HUES48 (cell line): ENCODE measurements at regions not wholly inside any gene's neighbourhood (a gene's known extent, or its start where the extent isn't known, plus 50 kb on each side); places are given as distances from the start of the nearest gene placed in this dataset.

Experiments
- H3K27ac ChIP-seq: one replicate; pipeline ENCODE4 v1.7.0; 2013; ENCODE audit warnings: low read depth, low read length, inconsistent platforms
- H3K27me3 ChIP-seq: 2 replicates; pipeline ENCODE4 v1.6.1; 2013; ENCODE audit warnings: mild to moderate bottlenecking, low read length; ENCODE audit not compliant: control insufficient read depth, insufficient read depth
- H3K36me3 ChIP-seq: 2 replicates; pipeline ENCODE4 v1.6.1; 2013; ENCODE audit warnings: low read length; ENCODE audit not compliant: control insufficient read depth, insufficient read depth
- H3K4me1 ChIP-seq: 2 replicates; pipeline ENCODE4 v1.6.1; 2013; ENCODE audit warnings: mild to moderate bottlenecking, low read length; ENCODE audit not compliant: control insufficient read depth, insufficient read depth
- H3K4me3 ChIP-seq: 2 replicates; pipeline ENCODE4 v1.5.1; 2013; ENCODE audit warnings: mild to moderate bottlenecking, low read depth, low read length
- H3K9ac ChIP-seq: 2 replicates; pipeline ENCODE4 v1.6.1; 2013; ENCODE audit warnings: mild to moderate bottlenecking, low read depth, low read length, moderate library complexity
- H3K9me3 ChIP-seq: 2 replicates; pipeline ENCODE4 v1.6.1; 2013; ENCODE audit warnings: low read length; ENCODE audit not compliant: control insufficient read depth, insufficient read depth

DNA sequence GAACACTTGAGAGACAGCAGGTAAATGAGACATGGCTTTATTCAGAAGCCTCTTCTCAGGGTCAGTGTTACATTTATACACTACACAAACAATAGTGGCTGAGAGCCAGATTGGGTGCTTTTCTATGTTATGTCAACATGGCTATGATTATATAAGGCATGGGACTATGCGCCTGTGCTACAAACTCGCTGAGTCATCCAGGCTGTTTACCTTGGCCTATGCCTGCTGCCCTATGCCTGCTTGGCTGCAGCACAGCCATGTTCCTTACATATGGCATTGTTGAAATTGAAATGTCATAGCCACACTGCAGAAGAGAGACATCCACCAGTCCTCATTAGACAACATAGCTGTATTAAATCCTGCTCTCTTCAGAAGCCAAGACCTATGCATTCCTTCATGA is 236.3 kb upstream of the NWD2 start:
- H3K9me3 ChIP-seq = peaks cover 5% of the 10 kb centered on the region; the same call in 1 of the 2 replicates
- no peak overlapping the region for H3K9ac ChIP-seq
- H3K4me1 ChIP-seq = no peaks in the 10 kb centered on the region
- H3K27me3 ChIP-seq = no peaks in the 10 kb centered on the region
- H3K36me3 ChIP-seq = no peaks in the 10 kb centered on the region
- H3K27ac ChIP-seq = no peak overlapping the region
- H3K4me3 ChIP-seq = no peak overlapping the region

DNA sequence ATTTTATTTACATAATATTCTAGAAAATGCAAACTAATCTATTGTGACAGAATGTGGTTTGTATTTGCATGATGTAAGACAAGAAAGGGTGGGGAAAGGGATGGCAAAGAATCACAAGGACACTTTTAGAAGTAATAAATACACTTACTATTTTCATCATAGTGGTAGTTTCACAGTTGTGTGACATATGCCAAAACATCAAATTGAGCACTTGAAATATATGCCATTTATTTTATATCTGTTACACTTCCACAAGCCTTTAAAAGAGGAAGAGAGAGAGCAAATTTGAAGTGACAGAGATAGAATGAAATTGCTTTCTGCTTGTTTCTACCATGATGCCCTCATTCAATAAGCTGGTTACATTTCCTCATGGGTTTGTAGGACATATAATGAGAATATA is 230.0 kb upstream of the NWD2 start:
- H3K4me1 ChIP-seq = no peaks in the 10 kb centered on the region
- H3K27me3 ChIP-seq = no peaks in the 10 kb centered on the region
- H3K27ac ChIP-seq = no peak overlapping the region

DNA sequence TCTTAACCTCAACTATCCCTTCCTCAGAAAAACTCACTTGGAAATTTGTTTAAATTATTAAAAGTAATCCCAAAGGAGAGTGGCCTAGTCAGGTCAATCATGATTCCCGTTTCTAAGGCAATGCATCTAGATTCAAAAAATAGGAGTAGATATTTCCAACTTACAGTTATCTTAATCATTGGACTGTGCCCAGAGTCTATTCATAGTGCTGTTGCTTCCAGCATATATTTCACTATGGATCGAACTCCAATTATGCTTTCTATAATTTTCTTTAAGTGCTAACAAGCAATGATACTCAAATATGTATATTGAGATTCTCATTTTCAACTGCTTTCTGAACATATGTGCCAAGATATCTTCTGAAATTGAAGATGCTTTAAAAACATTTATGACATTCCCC is 229.2 kb upstream of the NWD2 start:
- H3K4me3 ChIP-seq = no peak overlapping the region
- H3K4me1 ChIP-seq = no peaks in the 10 kb centered on the region
- no peaks in the 10 kb centered on the region for H3K36me3 ChIP-seq
- H3K9me3 ChIP-seq = no peaks in the 10 kb centered on the region
- H3K27me3 ChIP-seq = no peaks in the 10 kb centered on the region
- H3K9ac ChIP-seq = no peak overlapping the region
- H3K27ac ChIP-seq = no peak overlapping the region

More for the DNA sequence above, 230.0 kb upstream of the NWD2 start:
- H3K9ac ChIP-seq = no peak overlapping the region
- H3K4me3 ChIP-seq = no peak overlapping the region
- no peaks in the 10 kb centered on the region for H3K36me3 ChIP-seq
- no peaks in the 10 kb centered on the region for H3K9me3 ChIP-seq

DNA sequence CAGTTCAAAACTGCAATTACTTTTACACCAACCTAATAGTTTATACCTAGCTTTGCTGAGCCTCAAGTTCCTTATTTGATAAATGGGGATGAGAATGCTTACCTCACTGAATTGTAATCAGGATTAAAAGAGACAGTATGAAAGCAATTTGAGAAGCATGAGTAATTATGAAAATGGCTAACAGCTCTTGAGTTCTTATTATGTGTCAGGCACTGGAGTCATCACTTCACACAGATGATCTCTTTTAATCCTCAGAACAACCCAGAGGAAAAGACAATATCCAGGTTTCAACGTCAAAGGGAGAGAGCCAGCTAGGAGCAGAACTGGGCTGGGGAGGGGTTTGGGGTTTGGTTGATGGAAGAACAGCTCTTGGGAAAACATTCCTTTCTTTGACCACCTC is 221.0 kb upstream of the NWD2 start:
- Histone ChIP-seq H3K9ac (no peak overlapping the region), H3K27ac (no peak overlapping the region), H3K27me3 (no peaks in the 10 kb centered on the region), H3K4me1 (no peaks in the 10 kb centered on the region), H3K36me3 (no peaks in the 10 kb centered on the region), H3K9me3 (no peaks in the 10 kb centered on the region), H3K4me3 (no peak overlapping the region)

DNA sequence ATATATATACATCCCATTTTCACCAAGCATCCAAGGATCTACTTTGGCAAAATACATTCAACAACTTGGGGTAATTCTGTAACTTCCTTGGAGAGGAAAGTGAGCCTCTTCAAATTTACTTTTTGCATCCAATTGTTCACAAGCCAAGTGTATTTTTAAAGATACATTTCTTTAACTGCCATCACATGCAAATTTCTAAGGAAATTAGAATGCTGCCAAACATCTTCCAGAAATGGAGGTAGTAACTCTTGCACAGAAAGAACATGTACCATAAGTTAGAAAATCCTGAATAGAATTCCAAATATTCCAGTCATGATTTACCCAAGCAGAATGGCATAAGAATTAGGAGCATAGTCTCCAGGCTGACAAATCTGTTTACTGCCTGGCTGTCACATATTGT is 220.5 kb upstream of the NWD2 start:
- Histone ChIP-seq H3K36me3 (no peaks in the 10 kb centered on the region), H3K9me3 (no peaks in the 10 kb centered on the region), H3K9ac (no peak overlapping the region), H3K4me1 (no peaks in the 10 kb centered on the region), H3K27me3 (no peaks in the 10 kb centered on the region), H3K27ac (no peak overlapping the region), H3K4me3 (no peak overlapping the region)

DNA sequence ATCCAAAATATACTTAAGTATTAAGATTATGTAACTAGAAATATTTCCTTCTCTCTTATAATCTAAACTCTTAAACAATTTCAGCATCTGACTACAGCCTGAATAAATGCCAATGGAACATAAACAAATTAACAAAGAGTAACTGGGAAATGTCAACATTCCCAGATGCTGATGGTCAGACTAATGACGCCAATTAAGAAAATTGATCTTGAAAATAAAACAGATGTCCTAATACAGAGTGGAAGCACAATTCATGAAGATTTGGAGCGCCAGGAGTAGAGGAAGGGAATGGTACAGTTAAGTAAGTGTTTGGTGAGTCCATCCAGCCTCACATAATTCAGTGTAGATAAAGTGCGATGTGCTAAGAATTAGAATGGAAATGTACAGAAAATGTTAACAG is 203.7 kb upstream of the NWD2 start:
- H3K36me3 ChIP-seq = no peaks in the 10 kb centered on the region
- no peaks in the 10 kb centered on the region for H3K9me3 ChIP-seq
- H3K27ac ChIP-seq = no peak overlapping the region
- H3K4me1 ChIP-seq = no peaks in the 10 kb centered on the region
- no peaks in the 10 kb centered on the region for H3K27me3 ChIP-seq
- H3K9ac ChIP-seq = no peak overlapping the region
- no peak overlapping the region for H3K4me3 ChIP-seq

DNA sequence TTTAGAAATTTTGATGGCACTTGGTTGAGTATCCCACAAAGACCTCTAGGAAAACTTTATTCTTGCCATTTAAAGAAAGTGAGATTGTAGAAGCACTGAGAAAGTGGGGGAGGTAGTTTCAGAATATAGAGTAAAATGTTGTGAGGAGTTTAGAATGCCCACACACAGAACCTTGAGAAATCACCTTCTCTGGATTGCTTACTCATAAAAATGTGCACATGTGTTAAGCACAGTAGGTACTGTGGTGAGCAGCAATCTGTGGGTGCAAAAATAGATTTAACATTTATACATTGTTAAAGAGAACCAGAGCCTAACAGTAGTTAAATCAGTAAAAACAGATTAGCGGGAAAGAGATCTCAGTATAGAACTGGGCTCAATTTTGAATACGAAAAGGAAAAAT is 201.2 kb upstream of the NWD2 start:
- Histone ChIP-seq H3K4me3 (no peak overlapping the region), H3K9me3 (no peaks in the 10 kb centered on the region), H3K9ac (no peak overlapping the region), H3K27me3 (no peaks in the 10 kb centered on the region), H3K27ac (no peak overlapping the region), H3K4me1 (no peaks in the 10 kb centered on the region), H3K36me3 (no peaks in the 10 kb centered on the region)

DNA sequence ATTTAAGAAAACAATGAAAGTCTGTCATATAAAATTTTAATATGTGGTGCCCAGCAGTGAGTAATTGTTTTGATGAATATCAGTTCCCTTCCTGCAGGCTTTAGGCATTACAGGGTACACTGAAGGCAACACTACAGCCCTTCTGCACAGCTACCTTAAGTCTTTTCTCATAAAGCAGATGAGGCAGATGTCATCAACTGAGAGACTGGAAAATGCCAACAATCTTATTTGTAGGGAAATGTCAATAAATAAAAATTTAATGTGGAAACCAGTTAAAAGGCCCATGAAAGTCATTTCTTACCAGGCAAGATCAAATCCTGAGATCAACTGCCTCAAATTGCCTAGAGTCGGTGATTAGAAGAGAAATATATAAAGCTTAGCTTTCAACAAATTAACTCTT is 193.4 kb upstream of the NWD2 start:
- no peaks in the 10 kb centered on the region for H3K36me3 ChIP-seq
- H3K4me1 ChIP-seq = peaks cover 12% of the 10 kb centered on the region
- no peak overlapping the region for H3K9ac ChIP-seq

DNA sequence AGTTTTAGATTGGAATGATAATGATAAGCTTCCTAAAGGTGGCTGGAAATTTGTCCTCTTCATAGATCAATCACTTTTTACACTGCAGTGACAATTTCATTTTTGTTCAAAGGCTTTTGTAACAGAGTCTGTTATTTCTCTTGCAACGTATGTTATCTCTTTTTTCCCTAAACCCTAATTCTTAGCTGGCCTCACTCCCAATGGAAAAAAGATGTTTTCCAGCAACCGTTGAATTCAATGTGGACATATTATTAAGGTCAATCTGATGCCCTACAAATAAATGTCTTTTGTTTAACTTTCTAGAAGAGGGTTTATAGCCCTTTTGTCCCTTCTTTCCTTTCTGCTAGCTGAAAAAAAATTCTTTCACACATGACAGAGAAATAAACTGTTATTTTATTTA is 192.7 kb upstream of the NWD2 start:
- Histone ChIP-seq H3K27me3 (no peaks in the 10 kb centered on the region), H3K4me3 (no peak overlapping the region), H3K9me3 (no peaks in the 10 kb centered on the region), H3K9ac (no peak overlapping the region), H3K36me3 (no peaks in the 10 kb centered on the region), H3K4me1 (peaks cover 12% of the 10 kb centered on the region), H3K27ac (no peak overlapping the region)

More for the DNA sequence above, 193.4 kb upstream of the NWD2 start:
- H3K9me3 ChIP-seq = no peaks in the 10 kb centered on the region
- no peak overlapping the region for H3K4me3 ChIP-seq
- H3K27ac ChIP-seq = no peak overlapping the region
- no peaks in the 10 kb centered on the region for H3K27me3 ChIP-seq

DNA sequence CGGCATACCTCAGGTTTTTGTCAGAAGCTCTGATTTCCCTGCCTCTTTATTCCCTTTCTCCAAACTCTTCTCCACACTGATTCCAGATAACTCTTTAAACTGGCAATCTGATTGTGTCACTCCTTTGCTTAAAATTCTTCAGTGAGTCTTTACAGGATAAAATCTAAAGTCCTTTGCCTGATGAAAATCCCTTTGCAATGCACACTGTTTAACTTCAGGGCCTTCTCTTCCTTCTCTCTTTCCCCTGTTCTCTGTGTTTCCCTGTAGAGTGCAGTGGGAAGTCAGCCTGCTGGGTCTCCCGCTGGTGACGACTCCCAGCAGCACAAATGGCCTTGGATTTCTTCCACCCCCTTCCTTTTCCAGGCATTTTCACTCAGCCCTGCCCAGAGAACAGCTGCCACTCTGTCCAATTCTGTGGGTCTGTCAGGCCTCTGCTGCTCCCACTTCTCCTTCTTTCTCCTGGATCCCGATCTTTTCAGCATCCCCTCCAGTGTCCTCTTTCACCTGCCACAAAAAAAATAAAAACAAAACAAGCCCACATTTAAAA is 189.9 kb upstream of the NWD2 start:
- peaks cover 17% of the 10 kb centered on the region for H3K4me1 ChIP-seq
- no peaks in the 10 kb centered on the region for H3K36me3 ChIP-seq
- H3K9ac ChIP-seq = no peak overlapping the region
- no peaks in the 10 kb centered on the region for H3K27me3 ChIP-seq
- H3K4me3 ChIP-seq = no peak overlapping the region
- H3K9me3 ChIP-seq = no peaks in the 10 kb centered on the region
- H3K27ac ChIP-seq = no peak overlapping the region

DNA sequence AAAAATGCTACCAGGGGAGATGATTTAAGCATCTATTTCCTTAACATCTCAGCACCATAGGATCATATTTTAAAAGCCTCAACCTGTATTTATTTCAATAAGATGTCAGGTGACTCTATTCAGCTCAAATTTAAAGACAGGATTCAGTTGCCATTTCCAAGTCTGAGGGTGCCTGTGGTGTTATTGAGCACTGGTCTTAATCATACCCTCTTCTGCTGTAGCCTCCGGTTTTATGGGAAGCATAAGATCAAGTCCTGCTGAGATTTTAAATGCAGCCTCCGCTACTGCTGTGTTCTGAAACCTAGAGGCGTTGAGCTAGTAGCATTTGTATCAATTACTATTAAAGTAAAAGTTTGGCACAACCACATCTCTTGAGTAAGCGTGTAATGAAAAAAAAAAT is 185.7 kb upstream of the NWD2 start:
- Histone ChIP-seq H3K36me3 (no peaks in the 10 kb centered on the region), H3K27me3 (no peaks in the 10 kb centered on the region), H3K4me1 (peaks cover 17% of the 10 kb centered on the region), H3K9me3 (no peaks in the 10 kb centered on the region), H3K27ac (no peak overlapping the region), H3K9ac (no peak overlapping the region), H3K4me3 (no peak overlapping the region)

DNA sequence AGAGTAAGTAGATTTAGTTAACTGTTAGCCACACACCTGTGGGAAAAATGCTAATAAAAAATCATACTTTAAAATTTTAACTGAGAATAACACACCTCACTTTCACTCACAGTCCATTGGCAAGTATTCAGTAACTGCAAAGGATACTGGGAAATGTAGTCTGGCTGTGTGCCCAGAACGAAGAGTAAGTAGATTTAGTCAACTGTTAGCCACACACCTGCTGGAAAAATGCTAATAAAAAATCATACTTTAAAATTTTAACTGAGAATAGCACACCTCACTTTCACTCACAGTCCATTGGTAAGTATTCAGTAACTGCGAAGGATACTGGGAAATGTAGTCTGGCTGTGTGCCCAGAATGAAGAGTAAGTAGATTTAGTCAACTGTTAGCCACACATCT is 178.4 kb upstream of the NWD2 start:
- H3K27ac ChIP-seq = no peak overlapping the region
- no peaks in the 10 kb centered on the region for H3K4me1 ChIP-seq
- no peaks in the 10 kb centered on the region for H3K27me3 ChIP-seq
- H3K4me3 ChIP-seq = no peak overlapping the region
- no peaks in the 10 kb centered on the region for H3K36me3 ChIP-seq
- H3K9ac ChIP-seq = no peak overlapping the region
- no peaks in the 10 kb centered on the region for H3K9me3 ChIP-seq
